NCI-H82 (cell line): ENCODE measurements at regions not wholly inside any gene's neighbourhood (a gene's known extent, or its start where the extent isn't known, plus 50 kb on each side); places are given as distances from the start of the nearest gene placed in this dataset.

Experiments
- DNase-seq: peaks from one replicate; lab custom pipeline; 2025; lab: John Stamatoyannopoulos, UW

DNA sequence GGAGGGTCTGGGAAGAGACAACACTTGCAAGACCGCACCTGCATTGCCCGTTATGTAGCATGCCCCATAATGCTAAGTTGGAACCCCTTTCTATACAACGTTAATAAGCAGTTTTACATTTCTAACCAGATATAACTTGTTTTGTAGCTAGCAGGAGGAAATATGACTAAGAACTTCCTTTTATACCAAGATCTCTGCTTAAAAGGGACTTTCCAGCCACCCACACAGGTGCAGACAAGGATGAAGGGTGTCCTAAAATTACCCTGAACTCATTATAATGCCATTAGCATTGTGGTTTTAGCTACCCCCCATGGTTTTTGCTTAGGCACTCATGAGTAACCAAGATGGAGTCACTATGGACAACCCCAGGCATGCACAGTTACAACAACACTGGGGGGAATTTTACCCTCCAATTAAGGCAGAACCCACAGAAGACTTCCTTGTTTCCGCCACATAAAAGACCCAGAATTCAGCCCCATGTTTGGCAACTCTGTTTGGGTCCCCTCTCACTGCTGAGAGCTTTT lies 362.8 kb downstream of the CBLN2 start:
- DNase-seq = no peak

DNA sequence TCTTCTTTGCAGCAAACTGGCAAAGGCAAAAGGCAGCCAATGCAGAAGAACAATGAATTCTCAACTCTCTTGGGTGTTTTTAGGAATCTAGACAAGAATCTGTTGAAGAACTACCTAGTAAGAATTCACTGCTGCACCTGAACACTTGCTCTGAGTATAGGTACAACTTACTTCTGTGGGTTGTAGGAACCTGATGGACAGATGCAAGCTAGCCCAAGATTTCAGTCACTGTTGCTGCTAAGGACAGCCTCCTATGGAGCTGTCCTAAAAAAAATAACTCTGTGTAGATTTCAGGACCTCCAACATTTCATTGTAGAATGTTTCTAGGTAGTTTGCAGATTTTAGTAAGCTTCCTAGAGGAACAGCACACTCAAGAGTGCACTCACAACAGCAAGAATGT lies 363.5 kb downstream of the CBLN2 start:
- DNase-seq = no peak

DNA sequence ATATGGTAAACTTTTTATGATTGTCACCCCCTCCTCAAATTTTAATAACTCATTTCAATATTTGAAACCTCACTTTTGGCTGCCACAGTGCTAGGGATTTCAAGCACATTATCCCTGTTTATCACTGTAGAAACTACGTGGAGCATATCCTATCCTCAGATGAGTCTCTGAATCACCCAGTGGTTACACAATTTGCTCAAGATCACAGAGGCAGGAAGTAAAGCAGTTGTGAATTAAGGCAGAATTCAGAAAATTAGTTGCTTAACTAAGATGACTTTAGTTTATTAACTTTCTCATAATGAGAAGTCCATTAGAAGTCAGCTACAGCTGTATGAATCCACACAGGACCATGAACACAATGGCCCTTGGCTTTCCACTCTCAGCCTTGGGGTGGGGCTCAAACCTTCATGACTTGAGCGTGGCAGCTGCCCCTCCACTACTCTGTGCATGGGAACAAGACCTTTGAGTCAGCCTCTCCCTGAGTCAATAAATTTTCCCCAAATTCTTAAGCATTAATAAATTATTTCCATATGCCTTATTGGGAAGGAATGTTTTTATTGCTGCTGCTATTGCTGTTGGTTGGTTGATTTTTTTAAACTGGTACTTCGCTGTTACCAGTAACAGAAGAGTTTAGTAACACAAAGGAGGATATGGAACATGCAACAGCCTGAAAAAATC lies 369.0 kb downstream of the CBLN2 start:
- no peak for DNase-seq

DNA sequence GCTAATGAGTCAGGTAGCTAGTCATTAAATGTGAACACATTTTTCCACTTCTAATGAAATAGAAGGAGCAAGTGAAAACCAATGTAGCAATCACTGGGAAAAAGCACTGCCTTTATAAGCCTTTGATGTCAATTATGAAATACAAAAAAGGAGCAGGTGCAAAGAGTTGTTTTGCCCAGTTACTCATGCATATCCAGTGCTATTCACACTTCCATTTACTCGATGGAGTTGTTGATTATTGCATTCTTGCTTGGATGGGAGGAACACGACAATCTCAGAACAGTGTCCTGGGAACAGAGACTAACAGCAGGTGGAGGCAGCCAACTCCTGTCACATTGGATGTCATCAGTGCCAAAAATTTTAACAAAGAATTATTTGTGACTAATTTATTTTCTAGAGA lies 372.5 kb downstream of the CBLN2 start:
- DNase-seq = no peak

DNA sequence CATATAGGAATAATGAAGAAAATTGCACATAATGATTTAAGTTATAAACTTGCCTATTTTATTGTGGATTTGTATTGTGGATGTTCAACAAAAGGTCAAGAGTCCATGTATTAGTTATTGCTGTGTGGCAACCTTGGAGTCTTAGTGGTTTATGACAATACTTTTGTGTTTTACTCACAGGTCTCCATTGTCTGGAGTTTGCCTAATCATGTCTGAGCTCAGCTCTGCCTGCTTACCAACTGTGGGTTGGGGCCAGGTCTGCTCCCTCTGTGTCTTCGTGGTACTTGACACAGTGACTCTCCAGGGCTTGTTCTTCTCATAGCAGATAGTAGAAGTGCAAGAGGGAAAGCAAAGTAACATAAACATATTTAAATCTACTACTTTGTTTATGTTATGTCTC lies 382.5 kb downstream of the CBLN2 start:
- DNase-seq = no peak

DNA sequence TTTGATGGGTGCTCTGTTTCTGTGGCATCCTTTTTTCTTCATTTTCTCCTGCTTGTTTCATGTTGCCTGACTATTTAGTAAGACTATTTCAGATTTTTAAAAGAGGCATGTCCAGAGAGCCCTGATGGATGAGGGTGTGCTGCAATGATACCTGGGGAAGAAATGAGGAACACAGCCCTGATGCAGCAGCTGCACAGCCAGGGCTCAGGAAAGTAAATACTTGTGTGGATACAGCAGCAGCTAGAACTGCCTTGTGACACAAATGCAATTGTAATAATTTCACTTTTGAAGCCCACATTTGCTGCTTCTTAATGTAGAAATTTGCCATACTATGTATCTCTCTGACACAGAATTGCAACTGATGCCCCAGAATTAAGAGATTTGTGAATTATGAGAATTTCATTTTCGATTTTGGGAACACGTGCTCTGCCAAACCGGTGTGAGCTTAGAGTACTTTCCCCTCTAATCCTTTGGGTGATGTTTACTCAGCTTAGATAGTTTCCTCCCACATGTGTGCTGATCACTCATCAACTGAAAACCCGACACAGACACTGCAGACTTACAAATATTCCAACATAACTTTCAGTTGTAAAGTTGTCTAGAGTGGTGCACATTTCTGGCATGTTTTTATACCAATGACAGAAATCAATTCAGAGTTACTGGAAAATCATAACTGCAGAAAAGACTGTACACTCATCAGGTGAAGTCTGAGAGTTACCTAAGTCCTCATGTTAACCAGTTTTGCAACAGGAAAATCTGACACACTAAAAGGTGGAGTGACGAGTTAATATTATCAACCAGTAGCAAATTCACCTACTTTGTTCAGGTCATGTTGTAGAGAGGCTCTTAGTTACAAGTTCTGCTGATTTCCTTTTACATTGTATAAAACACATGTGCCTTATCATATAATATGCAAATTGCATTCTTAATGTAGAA lies 383.4 kb downstream of the CBLN2 start:
- peak; percentile 7 for DNase-seq

DNA sequence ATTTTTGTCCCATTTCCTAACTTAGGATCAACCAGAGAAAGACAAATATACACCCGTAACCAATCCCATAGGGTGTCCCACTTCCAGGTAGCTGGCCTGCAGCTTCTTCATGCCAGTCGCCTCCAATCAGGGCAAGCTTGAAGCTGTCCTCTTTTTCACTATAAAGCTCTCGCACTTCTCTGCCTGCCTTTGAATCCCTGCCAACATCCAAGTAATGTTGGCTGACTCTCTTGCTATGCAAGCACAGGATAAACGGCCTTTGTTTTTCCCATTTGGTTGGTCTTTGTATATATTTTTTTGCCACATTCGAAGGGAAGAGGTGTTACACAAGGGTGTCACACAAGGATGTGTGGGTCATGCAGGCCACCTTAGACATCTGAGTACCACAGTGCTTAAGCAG lies 388.8 kb downstream of the CBLN2 start:
- no peak for DNase-seq

DNA sequence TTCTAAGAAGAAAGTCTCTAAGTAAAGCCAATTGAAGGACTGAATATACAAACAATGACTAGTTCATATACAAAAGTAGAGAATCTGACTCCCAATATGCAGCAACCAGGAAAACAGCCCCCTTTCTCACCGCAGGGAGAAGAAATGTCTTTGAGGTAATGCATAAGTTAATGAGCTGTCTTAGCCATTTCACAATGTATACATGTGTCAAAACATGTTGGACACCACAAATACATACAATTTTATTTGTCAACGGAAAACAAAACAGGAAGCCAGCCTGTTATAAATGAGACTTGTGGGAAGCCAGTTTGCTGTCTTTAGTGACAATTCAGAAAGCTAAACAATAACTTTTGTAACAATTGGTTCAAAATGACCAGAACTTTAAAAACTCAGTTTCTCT lies 389.2 kb downstream of the CBLN2 start:
- no peak for DNase-seq

DNA sequence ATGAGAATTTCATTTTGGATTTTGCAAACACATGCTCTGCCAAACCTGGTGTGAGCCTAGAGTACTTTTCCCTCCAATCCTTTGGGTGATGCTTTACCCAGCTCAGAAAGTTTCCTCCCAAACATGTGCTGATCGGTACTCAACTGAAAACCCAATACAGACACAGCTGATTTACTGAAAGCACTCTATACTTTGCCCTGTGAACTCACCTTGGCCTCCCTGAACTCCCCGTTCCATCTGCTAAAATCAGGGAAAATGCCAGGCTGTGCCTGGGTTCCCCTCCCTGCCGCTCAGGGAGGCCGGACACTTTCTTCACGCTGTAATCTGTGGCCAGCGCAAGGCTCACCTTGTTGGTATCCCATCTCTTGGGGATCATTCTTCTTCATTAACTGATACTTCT lies 391.2 kb downstream of the CBLN2 start:
- DNase-seq = no peak

DNA sequence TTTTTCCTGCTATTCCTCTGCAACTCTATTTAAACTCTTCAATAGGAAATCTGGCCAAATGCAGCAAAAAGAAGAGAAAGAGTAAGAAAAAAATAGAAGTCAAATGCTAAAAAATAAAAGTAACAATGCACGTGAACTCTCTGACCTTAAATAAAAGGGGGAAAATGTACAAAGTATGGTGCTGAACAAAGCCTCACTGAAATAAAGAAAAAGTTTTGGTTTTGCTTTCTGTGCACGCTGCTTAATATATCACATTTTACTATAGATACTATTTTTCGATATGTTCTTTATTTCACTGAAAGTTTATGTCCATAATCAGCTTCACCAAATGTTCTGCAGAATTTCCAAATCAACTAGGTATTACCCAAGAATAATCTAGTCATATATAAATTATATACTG lies 396.3 kb downstream of the CBLN2 start:
- no peak for DNase-seq

DNA sequence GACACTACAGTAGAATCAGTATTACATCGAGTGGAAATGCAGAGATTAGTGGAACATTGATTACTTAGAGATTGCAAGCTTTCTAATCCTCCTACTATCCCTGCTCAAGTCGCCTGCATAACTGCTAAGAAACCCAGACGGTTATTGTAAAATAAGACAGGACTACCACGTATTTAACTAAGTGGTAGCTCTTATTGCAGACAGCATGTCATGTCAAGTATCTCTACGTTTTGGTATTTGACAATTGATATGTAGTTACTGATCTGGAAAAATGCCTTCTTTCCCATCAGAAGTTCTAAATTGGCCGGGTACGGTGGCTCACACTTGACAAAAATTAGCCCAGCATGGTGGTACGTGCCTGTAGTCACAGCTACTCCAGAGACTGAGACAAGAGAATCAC lies 404.1 kb downstream of the CBLN2 start:
- no peak for DNase-seq

DNA sequence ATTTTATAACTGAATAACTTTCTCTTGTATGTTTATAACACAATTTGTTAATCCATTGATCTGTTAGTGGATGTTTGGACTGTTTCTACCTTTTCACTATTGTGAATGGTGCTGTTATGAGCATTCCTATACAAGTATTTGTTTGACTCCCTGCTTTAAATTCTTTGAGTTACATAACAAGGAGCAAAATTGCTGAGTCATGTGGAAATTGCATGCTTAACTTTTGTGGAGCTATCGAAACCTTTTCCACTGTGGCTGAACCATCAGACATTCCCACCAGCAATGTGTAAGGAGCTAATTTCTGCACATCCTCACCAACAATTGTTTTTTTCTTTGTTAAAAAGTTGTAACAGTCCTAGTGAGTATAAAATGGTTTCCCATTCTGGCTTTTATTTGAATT lies 415.5 kb downstream of the CBLN2 start:
- DNase-seq = no peak

DNA sequence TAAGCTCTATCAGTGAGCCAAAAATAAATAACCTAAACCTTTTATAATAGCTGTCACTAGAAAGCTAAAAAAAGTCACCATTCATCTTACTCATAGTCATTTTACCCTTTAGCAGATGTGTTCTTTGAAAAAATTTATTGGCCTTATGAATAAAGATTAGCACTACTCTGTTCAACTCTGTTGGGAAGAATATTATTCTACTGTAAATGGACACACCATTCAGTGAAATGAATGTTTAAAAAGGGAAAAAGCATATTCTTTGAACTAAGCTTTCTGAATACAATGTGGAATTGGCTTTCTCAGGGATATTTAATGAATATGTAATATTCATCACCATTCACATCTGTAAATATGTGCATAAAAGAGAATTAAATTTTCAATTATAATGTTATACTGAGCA lies 422.0 kb downstream of the CBLN2 start:
- DNase-seq = no peak

DNA sequence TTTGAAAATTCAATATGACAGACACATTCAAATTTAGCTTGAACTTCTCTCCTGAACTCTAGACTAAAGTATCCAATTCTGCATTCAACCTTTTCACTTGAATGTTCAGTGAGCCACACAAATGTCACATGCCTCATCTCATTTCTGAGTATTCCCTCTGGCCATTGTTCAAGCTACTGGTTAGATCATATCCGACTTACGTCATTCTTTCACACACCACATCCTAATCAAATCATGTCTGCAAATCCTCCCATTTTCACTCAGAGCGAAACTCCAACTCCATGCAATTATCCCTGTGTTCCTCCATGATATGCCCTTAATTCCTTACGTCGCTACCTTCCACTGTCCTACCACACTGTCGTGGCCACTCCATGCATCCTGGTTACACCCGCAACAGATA lies 425.1 kb downstream of the CBLN2 start:
- DNase-seq = no peak

DNA sequence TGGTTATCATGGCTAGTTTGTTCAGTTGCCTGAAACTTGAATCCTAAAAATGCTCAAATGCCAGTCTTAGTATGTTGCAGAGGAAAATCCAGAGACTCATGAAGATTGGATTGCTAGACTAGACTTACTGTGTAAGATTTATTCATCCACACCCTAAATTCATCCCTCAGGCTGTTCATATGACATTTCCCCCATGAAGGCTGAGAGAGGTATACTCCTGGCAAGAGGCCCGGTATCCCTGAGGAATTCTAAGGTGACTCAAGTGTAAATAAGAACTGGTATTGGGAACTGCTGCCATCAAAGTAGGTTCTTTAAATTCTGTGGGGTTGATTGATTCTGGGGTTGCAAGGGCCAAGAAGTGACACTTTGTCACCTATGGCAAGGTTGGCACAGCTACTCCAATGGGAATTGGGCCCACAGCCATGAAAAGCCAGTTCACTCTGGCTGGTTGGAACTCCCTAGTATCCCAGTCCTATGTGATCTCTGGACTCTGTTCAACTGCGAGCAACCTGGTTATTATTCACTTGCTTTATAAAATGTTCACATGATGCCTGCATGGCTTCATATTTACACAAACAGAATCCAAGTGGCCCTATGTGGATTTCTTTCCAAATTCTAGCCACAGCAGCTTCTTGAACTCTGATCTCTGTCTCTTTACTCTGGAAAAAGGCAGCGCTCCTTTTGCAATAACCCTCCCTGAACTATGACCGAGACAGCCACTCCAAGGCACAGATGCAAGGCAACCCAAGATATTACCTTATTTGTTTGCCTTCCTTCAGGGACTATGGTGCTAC lies 429.1 kb downstream of the CBLN2 start:
- no peak for DNase-seq

DNA sequence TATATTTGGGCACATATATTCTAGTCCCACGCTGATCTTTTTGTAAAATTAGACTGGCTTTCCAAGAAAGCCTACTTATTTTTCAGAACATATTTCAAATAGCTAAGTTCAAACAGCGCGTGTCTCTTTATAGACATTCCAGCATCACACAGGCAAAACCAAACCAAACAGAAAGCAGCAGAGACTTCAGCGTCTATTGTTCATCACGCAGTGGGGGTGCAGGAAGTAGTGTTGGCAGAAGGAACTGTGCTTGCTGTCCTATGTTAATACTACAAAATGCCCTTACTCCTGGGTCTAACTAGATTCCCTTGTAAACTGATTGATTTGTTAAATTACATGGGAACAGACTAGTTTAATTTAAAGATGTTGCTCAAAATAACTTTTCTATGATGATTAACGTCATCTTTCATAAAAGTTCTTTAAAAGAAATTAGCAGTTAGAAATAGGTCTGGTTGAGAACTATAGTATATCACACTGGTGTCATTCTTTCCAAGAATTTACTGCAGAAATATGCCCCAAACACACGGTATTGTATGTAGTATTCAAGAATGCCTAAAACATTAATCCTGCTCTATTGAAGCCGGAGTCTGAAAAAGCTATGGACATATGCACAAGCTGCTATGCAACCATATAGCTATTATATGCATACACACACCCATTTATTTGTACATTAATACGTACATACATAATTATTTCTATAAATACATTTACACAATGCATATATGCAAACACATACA lies 436.3 kb downstream of the CBLN2 start:
- DNase-seq = no peak

DNA sequence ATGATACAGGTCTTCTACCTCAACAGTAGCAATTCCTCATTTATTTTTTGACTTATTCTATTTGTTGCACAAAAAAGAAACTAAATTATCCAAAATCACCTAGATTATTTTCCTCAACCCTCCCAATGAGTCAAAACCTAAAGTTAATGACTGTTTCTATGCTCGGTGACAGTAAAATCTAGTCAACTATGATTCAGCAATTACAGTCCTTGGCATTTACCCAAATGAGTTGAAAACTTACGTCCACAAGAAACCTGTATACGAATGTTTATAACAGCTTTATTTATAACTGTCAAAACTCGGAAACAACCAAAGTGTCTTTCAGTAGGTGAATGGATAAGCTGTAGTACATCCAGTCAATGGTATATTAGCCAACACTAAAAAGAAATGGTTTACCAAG lies 439.3 kb downstream of the CBLN2 start:
- no peak for DNase-seq

DNA sequence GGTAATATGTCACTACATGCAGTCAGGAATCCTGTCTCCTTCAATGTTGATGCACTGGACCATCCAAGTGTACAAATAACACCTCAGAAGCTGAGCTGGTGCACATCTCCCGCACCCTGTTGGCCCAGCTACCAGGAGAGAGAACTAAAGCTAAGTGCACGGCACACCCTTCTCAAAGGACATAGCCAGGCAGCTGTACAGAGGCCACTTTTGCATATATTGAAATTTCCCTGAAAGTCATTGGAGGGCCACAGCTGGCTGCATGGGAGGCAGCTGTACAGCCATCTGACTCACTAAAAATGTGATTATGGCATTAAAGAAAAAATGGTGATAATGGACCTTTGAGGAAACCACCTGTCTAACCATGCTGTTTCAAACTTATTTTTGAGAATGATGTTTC lies 441.7 kb downstream of the CBLN2 start:
- no peak for DNase-seq

DNA sequence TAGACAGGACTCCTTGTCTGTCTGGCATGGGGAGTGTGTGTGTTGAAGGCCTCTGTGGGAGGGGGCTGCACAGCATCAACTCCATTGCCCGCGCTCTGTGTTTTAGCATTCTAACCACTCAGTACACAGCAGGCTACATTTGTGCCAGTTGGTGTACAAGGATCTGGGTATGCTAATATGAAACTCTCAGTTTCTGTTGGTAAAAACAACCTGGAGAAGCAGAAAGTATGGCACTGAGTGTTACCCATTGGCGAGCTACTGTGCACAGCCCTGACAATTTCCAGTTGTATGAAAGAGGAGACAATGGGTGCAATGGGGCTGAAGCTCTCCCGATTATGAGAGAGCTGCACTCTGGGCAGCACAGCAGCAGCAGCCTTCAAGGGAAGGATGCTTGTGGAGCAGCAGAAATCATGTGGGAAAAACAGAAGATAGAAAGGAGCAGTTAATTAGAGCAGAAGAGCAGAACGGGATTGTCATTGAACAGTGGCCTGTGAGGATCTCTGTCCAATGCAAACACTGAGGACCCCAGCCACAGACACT lies 443.6 kb downstream of the CBLN2 start:
- DNase-seq = no peak

DNA sequence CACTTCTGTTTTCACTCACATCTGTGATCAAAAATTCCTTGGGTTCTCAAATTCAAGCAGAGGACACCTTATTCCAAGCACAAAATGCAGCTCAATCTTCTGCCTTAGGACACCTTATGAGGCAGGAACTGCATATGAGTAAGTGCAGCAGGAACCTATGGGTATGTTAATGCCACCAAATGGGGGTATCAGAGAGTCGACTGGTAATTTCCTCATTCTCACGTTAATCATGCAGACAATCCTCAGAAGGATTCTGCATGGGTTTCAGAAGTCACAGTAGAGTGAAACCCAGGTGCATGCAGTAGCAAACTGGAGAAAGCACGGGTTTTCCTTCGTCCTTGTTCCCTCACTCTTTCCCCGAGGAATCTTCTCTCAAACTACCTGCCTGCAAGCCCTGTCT lies 452.8 kb downstream of the CBLN2 start:
- no peak for DNase-seq

DNA sequence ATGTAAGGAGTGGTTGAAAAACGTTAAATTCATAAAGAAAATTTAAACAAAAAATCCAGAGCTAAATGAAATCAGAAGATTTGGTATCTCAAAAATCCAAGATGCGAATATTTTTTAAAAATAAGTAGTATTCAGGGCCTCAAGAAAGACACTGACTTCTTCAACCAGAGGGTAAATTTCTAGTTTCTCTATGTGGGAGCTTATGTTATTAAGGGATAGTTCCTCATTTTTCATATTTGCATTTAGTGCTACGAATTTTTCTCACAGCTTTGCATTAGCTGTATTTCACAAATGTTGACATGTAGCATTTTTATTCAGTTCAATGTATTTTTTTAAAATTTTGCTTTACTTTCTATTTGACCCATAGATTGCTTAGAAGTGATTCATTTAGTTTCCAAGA lies 454.7 kb downstream of the CBLN2 start:
- no peak for DNase-seq

DNA sequence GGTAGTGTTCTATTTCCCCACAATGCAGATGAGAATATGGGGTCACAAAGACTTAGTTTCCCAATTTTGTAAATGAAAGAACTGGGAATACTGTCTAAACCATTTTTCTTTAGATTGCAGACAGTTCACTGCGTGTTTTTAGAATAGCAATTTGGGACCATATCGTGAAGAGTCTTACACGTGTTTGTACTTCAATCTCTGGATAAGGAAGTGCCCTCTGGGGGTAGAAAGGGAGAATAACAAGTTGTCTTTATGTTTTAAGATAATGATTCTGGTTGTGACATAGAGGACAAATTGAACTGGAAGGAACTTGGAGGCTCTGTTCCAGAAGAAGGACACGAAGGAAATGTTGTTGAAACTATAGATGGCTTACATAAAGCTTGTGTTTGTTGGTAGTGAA lies 457.7 kb downstream of the CBLN2 start:
- peak; percentile 44 for DNase-seq
